DOHH2 (cell line): ENCODE measurements at regions not wholly inside any gene's neighbourhood (a gene's known extent, or its start where the extent isn't known, plus 50 kb on each side); places are given as distances from the start of the nearest gene placed in this dataset.

ENCODE experiments used
- H3F3A ChIP-seq: fragments of 200-600 bp; sonication (generic), shearing (Covaris generic); 2 replicates; pipeline ENCODE4 v1.6.0; 2016; ENCODE audit warnings: antibody characterized with exemption, mild to moderate bottlenecking; ENCODE audit not compliant: control insufficient read depth, insufficient read depth
- H3K27ac ChIP-seq: fragments of 200-600 bp; sonication (generic); 2 replicates; pipeline ENCODE4 v1.5.1; 2014; ENCODE audit warnings: low read depth, mild to moderate bottlenecking, low read length, moderate library complexity
- H3K27me3 ChIP-seq: fragments of 200-600 bp; sonication (generic); 2 replicates; pipeline ENCODE4 v1.6.1; 2014; ENCODE audit warnings: mild to moderate bottlenecking, low read length, mixed read lengths; ENCODE audit not compliant: control insufficient read depth
- H3K36me3 ChIP-seq: fragments of 200-600 bp; sonication (generic); 2 replicates; pipeline ENCODE4 v1.6.1; 2014; ENCODE audit warnings: mild to moderate bottlenecking, low read length, moderate library complexity, mixed read lengths; ENCODE audit not compliant: control insufficient read depth
- H3K4me1 ChIP-seq: fragments of 200-600 bp; sonication (generic); 2 replicates; pipeline ENCODE4 v1.6.1; 2014; ENCODE audit warnings: mild to moderate bottlenecking, low read length, mixed read lengths; ENCODE audit not compliant: control insufficient read depth
- H3K4me2 ChIP-seq: fragments of 200-600 bp; sonication (generic); 2 replicates; pipeline ENCODE4 v1.6.0; 2014; ENCODE audit warnings: mild to moderate bottlenecking, low read length, moderate library complexity
- H3K4me3 ChIP-seq: fragments of 200-600 bp; sonication (generic); 2 replicates; pipeline ENCODE4 v1.5.1; 2014; ENCODE audit warnings: mild to moderate bottlenecking, low read length, mixed read lengths
- H3K79me2 ChIP-seq: fragments of 200-600 bp; sonication (generic); 2 replicates; pipeline ENCODE4 v1.6.1; 2014; ENCODE audit warnings: mild to moderate bottlenecking, low read length, mixed read lengths; ENCODE audit not compliant: control insufficient read depth
- H3K9me2 ChIP-seq: fragments of 200-600 bp; sonication (generic); replicated peaks from 2 replicates; pipeline ENCODE4 v1.6.1; 2014; ENCODE audit warnings: mild to moderate bottlenecking, low read length, mixed read lengths; ENCODE audit not compliant: control insufficient read depth
- H3K9me3 ChIP-seq: fragments of 200-600 bp; sonication (generic); 2 replicates; pipeline ENCODE4 v1.6.1; 2014; ENCODE audit warnings: antibody characterized with exemption, low read length, mixed read lengths; ENCODE audit not compliant: control insufficient read depth, insufficient read depth
- H4K20me1 ChIP-seq: fragments of 200-600 bp; sonication (generic); 2 replicates; pipeline ENCODE4 v1.6.0; 2014; ENCODE audit warnings: low read depth, mild to moderate bottlenecking, antibody characterized with exemption, low read length, moderate library complexity; ENCODE audit not compliant: control insufficient read depth, insufficient read depth
- CTCF ChIP-seq: fragments of 200-600 bp; sonication (generic); IDR thresholded peaks from one replicate; pipeline ENCODE4 v1.5.1; 2014; ENCODE audit warnings: antibody characterized with exemption, mild to moderate bottlenecking, low read depth, low read length; ENCODE audit not compliant: poor library complexity, severe bottlenecking
- EZH2phosphoT487 ChIP-seq: fragments of 200-600 bp; sonication (generic); IDR thresholded peaks from 2 replicates; pipeline ENCODE4 v1.6.1; 2017; ENCODE audit warnings: borderline replicate concordance, mild to moderate bottlenecking, antibody characterized with exemption, low read length, moderate library complexity, mixed read lengths

DNA sequence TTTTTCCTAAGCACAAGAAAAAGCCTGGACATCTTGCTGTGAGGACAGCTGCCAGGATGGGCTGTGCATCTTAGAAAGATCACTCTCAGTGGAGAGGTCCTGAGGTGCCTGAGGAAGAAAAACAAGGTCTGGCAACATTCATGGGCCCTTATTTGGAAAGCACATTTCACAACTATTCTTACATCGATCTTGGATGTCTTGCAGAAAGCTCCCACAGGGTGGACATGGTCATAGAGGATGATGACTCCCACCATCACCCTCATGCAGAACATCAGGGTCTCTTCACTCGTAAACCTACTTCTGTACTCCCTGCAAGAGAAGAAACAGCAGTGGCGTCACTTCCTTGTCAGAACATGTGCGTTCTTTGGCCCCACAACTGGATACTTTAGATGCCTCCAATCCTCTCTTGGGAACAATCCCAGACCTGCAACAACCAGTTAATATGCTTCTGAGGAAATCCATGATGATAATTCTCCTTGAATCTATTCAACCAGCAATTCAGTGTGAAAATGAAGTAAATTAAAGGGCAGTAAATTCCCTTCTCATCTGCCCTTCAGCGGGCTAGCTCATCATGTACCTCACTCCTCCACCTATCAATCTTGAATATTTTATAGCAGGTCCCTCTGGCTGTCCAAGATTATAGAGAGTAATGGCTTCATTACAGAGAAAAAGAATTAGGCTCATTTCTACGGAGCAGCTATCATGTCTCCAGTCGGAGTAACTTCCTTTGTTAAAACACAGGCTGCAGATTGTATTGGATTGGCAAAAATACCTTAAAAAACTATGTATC lies 106.2 kb downstream of the CYRIA start:
- Histone ChIP-seq H3K79me2 (no peaks in the 10 kb centered on the region), H3K4me1 (no peaks in the 10 kb centered on the region), H3K4me3 (no peak overlapping the region), H4K20me1 (no peaks in the 10 kb centered on the region), H3K27ac (no peak overlapping the region), H3F3A (no peaks in the 10 kb centered on the region), H3K4me2 (no peak overlapping the region), H3K9me3 (no peaks in the 10 kb centered on the region), H3K27me3 (no peaks in the 10 kb centered on the region), H3K9me2 (no peaks in the 10 kb centered on the region), H3K36me3 (peaks cover 23% of the 10 kb centered on the region)
- TF ChIP-seq CTCF (no peak), EZH2phosphoT487 (no peak)

- H3F3A ChIP-seq = no peaks in the 10 kb centered on the region
- no peaks in the 10 kb centered on the region for H3K27me3 ChIP-seq
- H3K4me1 ChIP-seq = no peaks in the 10 kb centered on the region
- H3K4me2 ChIP-seq = no peak overlapping the region
- no peaks in the 10 kb centered on the region for H3K79me2 ChIP-seq
- H3K4me3 ChIP-seq = no peak overlapping the region
- H3K9me3 ChIP-seq = no peaks in the 10 kb centered on the region
- no peak for TF ChIP-seq CTCF
- no peaks in the 10 kb centered on the region for H3K9me2 ChIP-seq
- no peak overlapping the region for H3K27ac ChIP-seq
- no peaks in the 10 kb centered on the region for H4K20me1 ChIP-seq
- H3K36me3 ChIP-seq = peaks cover 8% of the 10 kb centered on the region
These were observed 111.5 kb downstream of the CYRIA start for GRCh38 chr2:16554060-16554583.

- Histone ChIP-seq H3K4me1 (no peaks in the 10 kb centered on the region), H3K79me2 (no peaks in the 10 kb centered on the region), H3K27me3 (no peaks in the 10 kb centered on the region), H3F3A (no peaks in the 10 kb centered on the region), H3K9me2 (no peaks in the 10 kb centered on the region), H3K4me3 (no peak overlapping the region), H3K36me3 (no peaks in the 10 kb centered on the region; the same call in 1 of the 2 replicates), H4K20me1 (no peaks in the 10 kb centered on the region), H3K27ac (no peak overlapping the region), H3K9me3 (no peaks in the 10 kb centered on the region), H3K4me2 (no peak overlapping the region)
- TF ChIP-seq CTCF (peak; percentile 77), EZH2phosphoT487 (no peak)
These were observed 112.4 kb downstream of the CYRIA start for GRCh38 chr2:16553226-16553625.
